Neural cell (in vitro differentiated cells): ENCODE measurements at regions not wholly inside any gene's neighbourhood (a gene's known extent, or its start where the extent isn't known, plus 50 kb on each side); places are given as distances from the start of the nearest gene placed in this dataset.

Experiments
- H2AFZ ChIP-seq: fragments of 200-600, 300-800 bp; sonication (generic), shearing (Covaris generic); 2 replicates; pipeline ENCODE4 v1.6.0; 2014; ENCODE audit warnings: low read depth, mild to moderate bottlenecking, antibody characterized with exemption, low read length, moderate library complexity
- H3F3A ChIP-seq: fragments of 200-600 bp; shearing (Covaris generic); 2 replicates; pipeline ENCODE4 v1.6.1; 2016; ENCODE audit warnings: mild to moderate bottlenecking, moderate library complexity, mixed read lengths, antibody characterized with exemption, low read length; ENCODE audit not compliant: insufficient read depth, poor library complexity, severe bottlenecking
- H3K27ac ChIP-seq: fragments of 200-600, 300-800 bp; sonication (generic), shearing (Covaris generic); 2 replicates; pipeline ENCODE4 v1.5.1; 2014; ENCODE audit warnings: mild to moderate bottlenecking, low read length, moderate library complexity
- H3K27me3 ChIP-seq: fragments of 300-800, 200-600 bp; sonication (generic), shearing (Covaris generic); 2 replicates; pipeline ENCODE4 v1.6.0; 2014; ENCODE audit warnings: mild to moderate bottlenecking, low read depth, low read length, moderate library complexity; ENCODE audit not compliant: insufficient read depth
- H3K36me3 ChIP-seq: fragments of 300-800, 200-600 bp; sonication (generic), shearing (Covaris generic); 2 replicates; pipeline ENCODE4 v1.5.1; 2014; ENCODE audit warnings: mild to moderate bottlenecking, antibody characterized with exemption, low read length, moderate library complexity; ENCODE audit not compliant: insufficient read depth
- H3K4me2 ChIP-seq: fragments of 300-800, 200-600 bp; sonication (generic), shearing (Covaris generic); 2 replicates; pipeline ENCODE4 v1.6.0; 2014; ENCODE audit warnings: mild to moderate bottlenecking, low read length
- H3K4me3 ChIP-seq: fragments of 300-800, 200-600 bp; sonication (generic), shearing (Covaris generic); 2 replicates; pipeline ENCODE4 v1.5.1; 2014; ENCODE audit warnings: mild to moderate bottlenecking, low read length, moderate library complexity
- H3K79me2 ChIP-seq: fragments of 200-600 bp; shearing (Covaris generic); replicated peaks from 2 replicates; pipeline ENCODE4 v1.6.0; 2014; ENCODE audit warnings: mild to moderate bottlenecking, low read length, moderate library complexity; ENCODE audit not compliant: insufficient read depth
- H3K9ac ChIP-seq: fragments of 300-800, 200-600 bp; sonication (generic), shearing (Covaris generic); 2 replicates; pipeline ENCODE4 v1.6.1; 2016; ENCODE audit warnings: mild to moderate bottlenecking, low read length, mixed read lengths
- H3K9me2 ChIP-seq: fragments of 200-600 bp; shearing (Covaris generic); 2 replicates; pipeline ENCODE4 v1.6.1; 2016; ENCODE audit warnings: mild to moderate bottlenecking, low read length, mixed read lengths; ENCODE audit not compliant: insufficient read depth
- H3K9me3 ChIP-seq: fragments of 200-600, 300-800 bp; sonication (generic), shearing (Covaris generic); 2 replicates; pipeline ENCODE4 v1.6.1; 2016; ENCODE audit warnings: mild to moderate bottlenecking, mixed run types, low read length, moderate library complexity, mixed read lengths
- H4K20me1 ChIP-seq: fragments of 200-600 bp; shearing (Covaris generic); 2 replicates; pipeline ENCODE4 v1.6.1; 2016; ENCODE audit warnings: mild to moderate bottlenecking, mixed run types; ENCODE audit not compliant: insufficient read depth
- EZH2 ChIP-seq: fragments of 200-600, 300-800 bp; shearing (Covaris generic), sonication (generic); IDR thresholded peaks from 2 replicates; pipeline ENCODE4 v1.6.1; 2014; ENCODE audit warnings: antibody characterized with exemption, low read length, borderline replicate concordance, mild to moderate bottlenecking; ENCODE audit not compliant: insufficient read depth, poor library complexity, severe bottlenecking
- POLR2AphosphoS5 ChIP-seq: IDR thresholded peaks from 2 replicates; pipeline ENCODE4 v1.6.1; 2012
- RAD21 ChIP-seq: fragments of 450-650 bp; conservative IDR thresholded peaks from 2 replicates; pipeline ENCODE4 v1.6.1; 2014; ENCODE audit warnings: antibody characterized with exemption, mild to moderate bottlenecking, moderate library complexity
- SMC3 ChIP-seq: fragments of 450-650 bp; conservative IDR thresholded peaks from 2 replicates; pipeline ENCODE4 v1.6.1; 2014; ENCODE audit warnings: antibody characterized with exemption, mild to moderate bottlenecking, moderate library complexity; ENCODE audit not compliant: poor library complexity
- TAF1 ChIP-seq: IDR thresholded peaks from 2 replicates; pipeline ENCODE4 v1.6.1; 2012; ENCODE audit warnings: low read depth
- TF ChIP-seq, protein P1 (sequence below): fragments of 450-650 bp; IDR thresholded peaks from 2 replicates; pipeline ENCODE4 v1.5.1; 2014; ENCODE audit warnings: antibody characterized with exemption, mild to moderate bottlenecking, moderate library complexity; ENCODE audit not compliant: poor library complexity, severe bottlenecking

DNA sequence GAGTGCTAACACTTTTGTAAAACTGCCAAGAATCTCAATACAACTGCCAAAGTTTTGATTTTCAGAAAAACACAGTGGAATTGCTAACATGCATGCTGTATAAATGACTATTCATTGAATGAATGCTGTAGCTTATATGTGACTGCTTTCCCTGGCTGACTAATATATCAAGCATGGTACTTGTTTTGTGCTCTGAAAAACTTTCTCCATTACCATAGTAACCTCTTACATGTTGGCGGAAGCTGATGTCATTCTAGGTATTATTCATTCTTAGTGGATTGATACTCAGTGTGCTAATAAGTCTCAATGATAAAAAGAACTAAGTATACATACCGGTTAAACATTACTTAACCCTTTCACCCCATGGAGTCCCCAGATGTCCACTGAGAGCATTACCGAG lies 166.1 kb upstream of the MYO16 start:
- Histone ChIP-seq H3K27me3 (no peaks in the 10 kb centered on the region), H3K9me3 (no peaks in the 10 kb centered on the region), H3K79me2 (no peaks in the 10 kb centered on the region), H3K27ac (no peak overlapping the region), H3K4me3 (no peak overlapping the region), H4K20me1 (no peaks in the 10 kb centered on the region), H2AFZ (no peak overlapping the region), H3F3A (no peaks in the 10 kb centered on the region), H3K36me3 (no peaks in the 10 kb centered on the region), H3K9ac (no peak overlapping the region), H3K9me2 (no peaks in the 10 kb centered on the region), H3K4me2 (no peak overlapping the region)
- no peak for TF ChIP-seq SMC3
- TF ChIP-seq RAD21: no peak
- TF ChIP-seq POLR2AphosphoS5: no peak
- TF ChIP-seq, protein P1, sequence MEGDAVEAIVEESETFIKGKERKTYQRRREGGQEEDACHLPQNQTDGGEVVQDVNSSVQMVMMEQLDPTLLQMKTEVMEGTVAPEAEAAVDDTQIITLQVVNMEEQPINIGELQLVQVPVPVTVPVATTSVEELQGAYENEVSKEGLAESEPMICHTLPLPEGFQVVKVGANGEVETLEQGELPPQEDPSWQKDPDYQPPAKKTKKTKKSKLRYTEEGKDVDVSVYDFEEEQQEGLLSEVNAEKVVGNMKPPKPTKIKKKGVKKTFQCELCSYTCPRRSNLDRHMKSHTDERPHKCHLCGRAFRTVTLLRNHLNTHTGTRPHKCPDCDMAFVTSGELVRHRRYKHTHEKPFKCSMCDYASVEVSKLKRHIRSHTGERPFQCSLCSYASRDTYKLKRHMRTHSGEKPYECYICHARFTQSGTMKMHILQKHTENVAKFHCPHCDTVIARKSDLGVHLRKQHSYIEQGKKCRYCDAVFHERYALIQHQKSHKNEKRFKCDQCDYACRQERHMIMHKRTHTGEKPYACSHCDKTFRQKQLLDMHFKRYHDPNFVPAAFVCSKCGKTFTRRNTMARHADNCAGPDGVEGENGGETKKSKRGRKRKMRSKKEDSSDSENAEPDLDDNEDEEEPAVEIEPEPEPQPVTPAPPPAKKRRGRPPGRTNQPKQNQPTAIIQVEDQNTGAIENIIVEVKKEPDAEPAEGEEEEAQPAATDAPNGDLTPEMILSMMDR: no peak
- TF ChIP-seq EZH2: no peak

DNA sequence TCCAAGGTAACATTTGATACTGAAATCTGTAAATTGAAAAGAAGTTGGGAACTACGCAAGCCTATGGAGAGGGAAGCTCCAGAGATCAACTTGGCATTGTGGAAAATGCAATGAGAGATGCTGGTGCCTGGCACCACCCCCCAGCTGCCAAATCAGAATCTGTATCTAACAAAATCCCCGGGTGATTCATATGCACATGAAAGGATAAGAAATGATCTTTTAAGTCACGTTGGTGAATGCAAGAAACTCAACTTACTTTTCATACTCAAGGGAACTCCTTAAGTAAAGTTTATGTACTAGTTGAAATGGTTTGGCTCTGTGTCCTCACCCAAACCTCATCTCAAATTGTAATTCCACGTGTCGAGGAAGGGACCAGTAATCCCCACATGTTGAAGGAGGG lies 158.5 kb upstream of the MYO16 start:
- H3F3A ChIP-seq: no peaks in the 10 kb centered on the region

DNA sequence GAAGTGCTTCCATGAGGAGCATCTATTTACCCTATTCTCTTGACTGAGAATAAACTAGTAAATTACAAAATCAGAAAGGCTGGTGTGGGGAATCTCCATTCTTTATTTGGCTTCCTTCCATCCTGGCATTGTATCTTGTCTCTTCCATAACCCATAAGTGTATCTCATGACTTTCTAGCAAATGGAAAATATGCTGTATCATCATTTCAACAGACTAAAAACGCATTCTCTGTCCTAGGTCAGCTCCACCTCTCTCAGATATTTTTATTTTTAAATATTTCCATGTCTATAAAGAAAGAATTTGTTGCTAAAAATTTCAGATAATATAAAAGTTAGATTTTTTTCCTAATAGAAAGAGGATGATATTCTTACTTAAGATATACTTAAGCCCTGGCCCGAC lies 154.2 kb upstream of the MYO16 start:
- Histone ChIP-seq H3K9ac (no peak overlapping the region), H3F3A (no peaks in the 10 kb centered on the region), H2AFZ (no peak overlapping the region), H3K4me3 (no peak overlapping the region), H3K4me2 (no peak overlapping the region), H3K9me3 (no peaks in the 10 kb centered on the region), H4K20me1 (no peaks in the 10 kb centered on the region), H3K27ac (no peak overlapping the region), H3K9me2 (no peaks in the 10 kb centered on the region), H3K36me3 (no peaks in the 10 kb centered on the region), H3K79me2 (no peaks in the 10 kb centered on the region), H3K27me3 (no peaks in the 10 kb centered on the region)
- TF ChIP-seq TAF1 (no peak), SMC3 (no peak)
- TF ChIP-seq, protein P1: no peak

More for the DNA sequence above, 158.5 kb upstream of the MYO16 start:
- H3K9me2 ChIP-seq: no peaks in the 10 kb centered on the region
- no peaks in the 10 kb centered on the region for H3K27me3 ChIP-seq
- H3K79me2 ChIP-seq: no peaks in the 10 kb centered on the region
- no peaks in the 10 kb centered on the region for H3K36me3 ChIP-seq
- TF ChIP-seq TAF1: no peak
- TF ChIP-seq, protein P1: no peak
- no peak overlapping the region for H3K4me2 ChIP-seq
- no peak overlapping the region for H3K27ac ChIP-seq
- no peak overlapping the region for H2AFZ ChIP-seq
- H3K4me3 ChIP-seq: no peak overlapping the region
- no peaks in the 10 kb centered on the region for H3K9me3 ChIP-seq
- no peak overlapping the region for H3K9ac ChIP-seq
- no peaks in the 10 kb centered on the region for H4K20me1 ChIP-seq
